Posterior cingulate gyrus (tissue), 11 donors: ENCODE measurements at regions not wholly inside any gene's neighbourhood (a gene's known extent, or its start where the extent isn't known, plus 50 kb on each side); places are given as distances from the start of the nearest gene placed in this dataset.

Source experiments
- DNase-seq, 10 donors: peaks; one replicate each; pipeline versions ENCODE4 v3.0.0 to v3.0.0-alpha.2; 2020 to 2021; ENCODE audit warnings: mixed read lengths in 3 of 10
- intact Hi-C: fragments of 100-400 bp; cut with DNase I; formaldehyde crosslinking; loops from one replicate; pipeline ENCODE4 v1.15.1; 2023

- intact Hi-C loops: no loop called here
- DNase-seq: no peak
Observed at GRCh38 chr14:24694680-24695079, 60.7 kb upstream of the GZMB start.

GRCh38 chr14:24693983-24694382, 60.0 kb upstream of the GZMB start:
- DNase-seq: no peak
- intact Hi-C loops: no loop called here

- intact Hi-C loops: no loop called here
- DNase-seq: no peak
Observed at GRCh38 chr14:24693353-24693737, 59.4 kb upstream of the GZMB start.

GRCh38 chr14:24692382-24693352, 58.7 kb upstream of the GZMB start:
- DNase-seq: no peak
- intact Hi-C loops: no loop called here

- DNase-seq: no peak
- intact Hi-C loops: no loop called here
Observed at GRCh38 chr14:24690492-24690891, 56.5 kb upstream of the GZMB start.

- intact Hi-C loops: no loop called here
- no peak for DNase-seq
Observed at GRCh38 chr14:24688030-24688658, 54.2 kb upstream of the GZMB start.
